ENCODE measurements at regions not wholly inside any gene's neighbourhood (a gene's known extent, or its start where the extent isn't known, plus 50 kb on each side); places are given as distances from the start of the nearest gene placed in this dataset.

DNA sequence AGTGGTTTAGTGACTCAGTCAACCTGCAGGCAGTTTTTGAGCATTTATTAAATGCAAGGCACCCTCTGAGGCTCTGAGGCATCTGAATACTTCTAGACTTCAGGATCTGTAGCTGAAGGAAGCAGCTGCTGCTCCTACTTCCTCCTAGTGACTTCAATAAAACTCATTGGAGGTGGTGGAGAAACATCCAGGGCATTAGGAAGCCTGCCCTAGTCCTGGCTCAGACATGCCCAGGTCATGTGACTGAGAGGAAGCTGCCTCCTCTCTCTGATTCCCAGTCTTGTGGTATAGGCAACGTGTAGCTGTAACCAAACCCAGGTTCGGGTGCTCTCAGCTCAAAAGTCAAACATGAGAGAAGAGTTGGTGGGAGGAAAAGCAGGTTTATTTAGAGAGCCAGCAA lies 287.2 kb upstream of the GYPC start:
- DNase-seq (ENCODE audit: extremely low read depth in 1 of 11, low read depth in 9 of 11, low spot score in 4 of 11) = no peak

DNA sequence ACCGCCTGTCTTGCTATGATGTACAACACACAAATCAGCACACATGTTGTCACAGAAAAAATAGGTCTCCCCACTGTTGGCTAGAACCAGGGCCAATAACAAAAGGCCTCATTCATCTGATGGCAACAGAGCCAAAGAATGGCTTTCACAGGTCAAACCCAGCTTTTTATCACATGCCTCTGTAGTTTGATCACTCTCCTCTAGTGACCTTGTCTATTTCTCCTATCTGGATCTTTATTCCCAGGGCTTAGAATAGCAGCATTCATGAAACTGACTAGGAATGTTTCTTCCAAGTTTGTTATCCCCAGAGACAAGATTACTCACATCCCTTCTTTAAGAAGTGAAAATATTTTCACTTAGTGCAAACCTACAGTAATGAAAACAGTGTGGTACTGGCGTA lies 285.8 kb upstream of the GYPC start:
- no peak for DNase-seq (ENCODE audit: extremely low read depth in 1 of 11, low read depth in 9 of 11, low spot score in 4 of 11)

DNA sequence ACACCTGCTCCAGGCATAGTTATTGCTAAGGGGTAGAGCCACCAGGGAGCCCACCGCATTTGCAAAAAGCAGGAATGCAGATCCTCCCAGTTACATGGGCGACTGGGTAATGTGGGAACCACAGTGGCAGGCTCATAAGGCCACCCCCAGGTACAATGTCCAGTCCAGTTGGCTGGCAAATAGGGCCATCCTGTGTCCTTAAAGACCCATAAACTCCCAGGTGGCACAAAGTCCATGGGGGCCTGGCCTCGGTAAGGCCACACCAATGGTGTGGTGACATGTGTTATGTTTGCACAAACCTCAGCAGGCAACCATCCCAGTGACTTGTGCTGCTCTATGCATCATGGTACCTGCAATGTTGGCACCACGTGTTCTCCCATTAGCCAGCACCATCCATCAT lies 283.6 kb upstream of the GYPC start:
- no peak for DNase-seq (ENCODE audit: extremely low read depth in 1 of 11, low read depth in 9 of 11, low spot score in 4 of 11)

DNA sequence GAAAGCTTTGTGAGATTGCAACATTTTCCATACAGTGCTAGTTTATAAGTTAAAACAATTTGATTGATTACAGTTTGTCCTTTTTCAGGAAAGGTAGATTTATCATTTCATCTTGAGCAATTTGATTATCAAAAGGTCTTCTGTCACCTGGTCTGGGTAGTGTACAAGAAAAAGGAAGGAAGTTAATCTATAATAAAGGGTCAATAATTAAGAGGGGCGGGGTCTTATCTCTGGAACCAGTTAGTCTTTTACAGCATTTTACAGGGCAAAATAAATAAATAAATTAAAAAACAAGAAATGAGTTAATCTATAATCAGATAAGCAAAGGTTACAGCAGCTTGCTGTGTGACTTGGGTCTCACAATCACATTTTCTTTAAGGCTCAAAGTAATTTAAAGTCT lies 277.8 kb upstream of the GYPC start:
- peak in 1 of 11 donors; percentile 7 for DNase-seq (ENCODE audit: extremely low read depth in 1 of 11, low read depth in 9 of 11, low spot score in 4 of 11)

- no peak for DNase-seq (ENCODE audit: extremely low read depth in 1 of 11, low read depth in 9 of 11, low spot score in 4 of 11)
Observed at GRCh38 chr2:126381091-126381490, 274.9 kb upstream of the GYPC start.

DNA sequence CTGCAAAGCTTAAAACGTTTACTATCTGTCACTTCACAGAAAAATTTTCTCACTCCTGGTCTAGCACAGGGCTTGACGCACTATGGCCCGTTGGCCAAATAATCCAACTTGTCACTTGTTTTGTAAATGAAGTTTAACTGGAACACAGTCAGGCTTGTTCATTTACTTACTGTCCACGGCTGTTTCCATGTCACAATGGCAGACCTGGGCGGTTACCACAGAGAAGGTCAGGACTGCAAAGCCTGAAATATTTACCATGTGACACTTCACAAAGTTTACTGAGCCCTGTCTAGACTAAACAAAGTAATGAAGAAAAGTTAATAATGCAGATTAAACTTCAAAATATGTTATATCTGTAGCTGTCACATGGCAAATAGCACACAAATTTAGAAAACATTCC lies 273.0 kb upstream of the GYPC start:
- no peak for DNase-seq (ENCODE audit: extremely low read depth in 1 of 11, low read depth in 9 of 11, low spot score in 4 of 11)

DNA sequence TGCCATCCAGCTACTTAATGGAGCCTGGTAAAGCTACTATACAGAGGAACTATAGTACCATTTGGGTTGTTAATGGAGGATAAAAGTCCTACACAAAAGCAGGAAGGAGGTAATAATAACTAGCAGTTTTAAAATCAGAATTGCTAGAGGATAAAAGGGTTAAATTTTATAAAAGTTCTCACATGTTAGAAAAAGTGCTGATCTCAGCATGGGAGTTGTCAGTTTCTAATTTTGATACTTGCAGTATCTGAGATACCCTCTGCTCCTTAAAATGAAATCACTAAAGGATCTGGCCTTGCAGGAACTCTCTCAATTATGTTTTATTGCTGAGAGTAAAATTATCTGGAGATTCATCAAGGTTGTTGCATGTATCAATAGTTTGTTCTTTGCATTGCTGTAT lies 272.2 kb upstream of the GYPC start:
- no peak for DNase-seq (ENCODE audit: extremely low read depth in 1 of 11, low read depth in 9 of 11, low spot score in 4 of 11)

- no peak for DNase-seq (ENCODE audit: extremely low read depth in 1 of 11, low read depth in 9 of 11, low spot score in 4 of 11)
Observed at GRCh38 chr2:126385441-126385840, 270.5 kb upstream of the GYPC start.

DNA sequence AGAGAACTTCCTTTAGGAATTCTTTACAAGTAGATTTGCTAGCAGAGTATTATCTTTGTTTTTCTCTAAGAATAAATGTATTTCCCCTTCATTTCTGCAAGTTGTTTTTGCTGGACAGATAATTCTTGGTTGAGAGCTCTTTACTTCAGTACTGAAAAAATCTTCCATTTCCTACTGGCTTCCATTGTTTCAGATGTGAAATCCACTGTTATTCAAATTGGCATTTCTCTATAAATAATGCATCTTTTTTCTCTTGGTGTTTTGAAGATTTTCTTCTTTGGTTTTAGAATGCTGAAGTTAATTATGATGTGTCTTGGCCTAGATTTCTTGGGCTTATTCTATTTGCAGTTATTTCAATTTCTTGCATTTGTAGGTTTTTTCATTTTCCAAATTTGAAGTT lies 270.0 kb upstream of the GYPC start:
- no peak for DNase-seq (ENCODE audit: extremely low read depth in 1 of 11, low read depth in 9 of 11, low spot score in 4 of 11)

GRCh38 chr2:126389446-126389845 lies 266.5 kb upstream of the GYPC start:
- no peak for DNase-seq (ENCODE audit: extremely low read depth in 1 of 11, low read depth in 9 of 11, low spot score in 4 of 11)

DNA sequence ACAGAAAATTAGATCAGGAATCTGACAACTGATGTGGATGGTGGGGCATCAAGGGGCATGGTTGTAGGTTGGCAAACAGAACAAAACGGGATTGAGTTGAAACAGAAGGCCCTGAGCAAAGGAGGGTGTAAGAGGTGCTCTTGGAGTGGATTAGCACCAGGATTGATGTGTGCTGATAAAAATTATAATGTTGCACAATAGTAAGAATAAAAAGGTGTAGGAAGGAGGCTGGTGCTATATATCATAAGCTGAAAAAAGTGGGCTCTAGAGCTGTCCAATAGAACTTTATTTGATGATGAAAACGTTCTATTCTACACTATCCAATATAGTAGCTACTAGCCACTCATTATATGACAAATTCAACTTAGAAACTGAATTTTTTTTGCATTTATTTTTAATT lies 263.1 kb upstream of the GYPC start:
- no peak for DNase-seq (ENCODE audit: extremely low read depth in 1 of 11, low read depth in 9 of 11, low spot score in 4 of 11)

DNA sequence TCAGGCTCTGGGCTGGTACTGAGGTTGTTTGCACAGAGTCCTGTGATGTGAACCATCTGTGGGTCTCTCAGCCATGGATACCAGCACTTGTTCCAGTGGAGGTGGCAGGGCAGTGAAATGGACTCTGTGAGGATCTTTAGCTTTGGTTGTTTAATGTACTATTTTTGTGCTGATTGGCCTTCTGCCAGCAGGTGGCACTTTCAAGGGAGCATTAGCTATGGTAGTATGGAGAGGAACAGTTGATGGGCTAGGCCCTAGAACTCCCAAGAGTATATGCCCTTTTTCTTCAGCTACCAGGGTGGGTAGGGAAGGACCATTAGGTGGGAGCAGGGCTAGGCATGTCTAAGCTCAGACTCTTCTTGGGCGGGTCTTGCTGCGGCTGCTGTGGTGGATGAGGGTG lies 257.0 kb upstream of the GYPC start:
- DNase-seq (ENCODE audit: extremely low read depth in 1 of 11, low read depth in 9 of 11, low spot score in 4 of 11) = no peak

GRCh38 chr2:126403039-126403628 lies 252.8 kb upstream of the GYPC start:
- no peak for DNase-seq (ENCODE audit: extremely low read depth in 1 of 11, low read depth in 9 of 11, low spot score in 4 of 11)

DNA sequence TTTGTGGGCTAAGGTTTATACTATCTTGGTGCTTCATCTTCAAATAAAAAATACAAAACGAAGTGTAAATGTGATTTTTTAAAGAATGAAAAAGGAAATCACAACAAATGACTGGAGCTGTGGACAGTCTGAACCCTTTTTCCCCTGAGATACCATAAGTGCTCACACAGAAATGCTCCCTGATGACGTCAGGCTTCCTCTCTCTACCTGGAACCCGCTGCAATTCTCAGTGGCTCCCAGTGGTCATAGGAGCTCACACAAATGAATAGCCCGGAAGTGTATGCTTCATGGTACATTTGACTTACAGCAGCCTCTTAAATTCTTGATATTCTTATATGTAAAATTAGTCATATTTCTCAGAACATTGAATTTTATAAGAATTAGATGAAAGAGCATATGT lies 249.7 kb upstream of the GYPC start:
- no peak for DNase-seq (ENCODE audit: extremely low read depth in 1 of 11, low read depth in 9 of 11, low spot score in 4 of 11)

DNA sequence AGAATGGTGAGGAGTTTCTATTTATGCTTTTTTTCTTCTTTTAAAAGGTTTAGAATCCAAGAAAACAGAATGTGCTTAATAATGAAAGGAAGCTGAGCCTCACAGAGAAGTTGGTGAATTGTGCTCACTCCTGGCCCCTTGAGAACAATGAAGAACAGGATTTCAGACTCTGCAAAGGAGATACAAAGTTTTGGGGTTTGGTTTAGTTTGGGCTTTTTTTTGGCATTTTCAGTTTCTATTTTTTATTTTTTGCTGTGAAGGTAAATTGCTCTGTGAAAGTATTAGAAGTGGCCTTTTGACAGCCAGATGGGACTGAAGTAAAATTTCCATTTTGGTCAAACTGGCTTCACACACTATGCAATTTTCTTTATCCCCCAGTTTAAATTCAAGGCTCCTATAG lies 247.3 kb upstream of the GYPC start:
- DNase-seq (ENCODE audit: extremely low read depth in 1 of 11, low read depth in 9 of 11, low spot score in 4 of 11) = no peak

- no peak for DNase-seq (ENCODE audit: extremely low read depth in 1 of 11, low read depth in 9 of 11, low spot score in 4 of 11)
Observed at GRCh38 chr2:126409850-126410249, 246.1 kb upstream of the GYPC start.

- DNase-seq (ENCODE audit: extremely low read depth in 1 of 11, low read depth in 9 of 11, low spot score in 4 of 11) = no peak
Observed at GRCh38 chr2:126413079-126413478, 242.9 kb upstream of the GYPC start.

- DNase-seq (ENCODE audit: extremely low read depth in 1 of 11, low read depth in 9 of 11, low spot score in 4 of 11) = no peak
Observed at GRCh38 chr2:126419403-126419802, 236.6 kb upstream of the GYPC start.

DNA sequence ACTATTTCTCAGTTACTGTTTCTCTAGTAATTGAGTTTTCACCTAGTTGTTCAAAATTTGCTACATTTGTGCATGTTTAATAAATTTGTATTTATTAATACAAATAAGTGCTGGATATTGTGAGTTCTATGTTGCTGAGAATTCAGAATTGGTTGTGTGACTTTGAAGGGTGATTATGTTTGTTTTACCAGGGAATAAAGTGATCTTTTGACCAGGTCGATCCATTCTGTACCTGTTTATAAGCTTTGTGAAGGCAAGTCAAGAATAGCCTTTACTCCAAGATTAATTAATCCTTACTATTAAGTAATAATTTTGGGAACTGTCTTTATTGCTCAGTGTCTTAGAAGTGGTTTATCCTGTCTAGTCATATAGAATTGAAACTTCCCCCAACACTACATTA lies 230.0 kb upstream of the GYPC start:
- DNase-seq (ENCODE audit: extremely low read depth in 1 of 11, low read depth in 9 of 11, low spot score in 4 of 11) = no peak

GRCh38 chr2:126429103-126429502 lies 226.9 kb upstream of the GYPC start:
- peak in 3 of 11 donors; percentile 2 to 18 (median 16) for DNase-seq (ENCODE audit: extremely low read depth in 1 of 11, low read depth in 9 of 11, low spot score in 4 of 11)

- no peak for DNase-seq (ENCODE audit: extremely low read depth in 1 of 11, low read depth in 9 of 11, low spot score in 4 of 11)
Observed at GRCh38 chr2:126431136-126431535, 224.8 kb upstream of the GYPC start.

GRCh38 chr2:126436411-126436810 lies 219.5 kb upstream of the GYPC start:
- DNase-seq (ENCODE audit: extremely low read depth in 1 of 11, low read depth in 9 of 11, low spot score in 4 of 11) = no peak
